GM19463 (cell line): ENCODE measurements at regions not wholly inside any gene's neighbourhood (a gene's known extent, or its start where the extent isn't known, plus 50 kb on each side); places are given as distances from the start of the nearest gene placed in this dataset.

Experiments
- ATAC-seq: cut with Tn5 transposase; IDR thresholded peaks from one replicate; pipeline ENCODE4 v1.9.1; 2021; ENCODE audit warnings: mild to moderate bottlenecking, moderate library complexity; ENCODE audit not compliant: unreplicated experiment

GRCh38 chrX:13906093-13906492, 89.2 kb upstream of the GPM6B start:
- ATAC-seq, result no peak

DNA sequence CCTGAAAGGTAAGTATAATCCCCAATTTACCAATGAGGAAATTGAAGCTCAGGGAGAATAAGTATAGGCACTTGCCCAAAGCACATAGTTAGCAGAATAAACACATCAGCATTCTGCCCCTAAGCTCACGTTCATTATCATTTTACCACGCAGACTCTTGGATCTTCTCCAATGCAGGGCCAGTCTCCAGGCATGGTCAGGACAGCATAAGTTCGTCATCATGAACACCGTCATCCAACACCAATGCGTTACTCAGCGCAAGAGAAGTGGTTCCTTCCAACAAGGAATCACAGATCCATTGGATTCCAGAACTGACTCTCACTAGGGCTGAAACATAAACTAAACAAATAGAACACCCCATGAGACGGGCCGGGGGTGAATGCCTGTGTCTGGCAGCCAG, 86.5 kb upstream of the GPM6B start:
- no peak for ATAC-seq

- no peak for ATAC-seq
Measured at GRCh38 chrX:13902406-13902805, 85.5 kb upstream of the GPM6B start.

- no peak for ATAC-seq
Measured at GRCh38 chrX:13901354-13901753, 84.5 kb upstream of the GPM6B start.

GRCh38 chrX:13900351-13900750, 83.5 kb upstream of the GPM6B start:
- ATAC-seq, result no peak

DNA sequence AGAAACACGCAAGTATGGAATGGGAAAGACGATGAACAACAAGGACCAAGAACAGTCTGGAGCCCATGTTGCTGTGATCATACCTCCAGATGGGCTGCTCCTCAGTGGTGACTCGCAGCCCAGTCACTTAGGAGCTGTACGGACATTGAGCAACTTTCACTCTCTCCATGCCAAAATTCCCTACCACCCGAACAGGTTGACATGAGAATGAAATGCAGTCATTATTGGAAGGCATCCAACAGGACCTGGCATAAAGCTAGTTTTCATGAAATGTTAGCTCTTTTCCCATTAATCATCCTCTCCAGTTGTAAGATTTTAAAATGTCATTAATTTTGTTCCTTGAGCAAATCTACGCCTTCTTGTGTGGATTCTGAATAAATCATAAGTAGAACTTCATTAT, 82.7 kb upstream of the GPM6B start:
- no peak for ATAC-seq

DNA sequence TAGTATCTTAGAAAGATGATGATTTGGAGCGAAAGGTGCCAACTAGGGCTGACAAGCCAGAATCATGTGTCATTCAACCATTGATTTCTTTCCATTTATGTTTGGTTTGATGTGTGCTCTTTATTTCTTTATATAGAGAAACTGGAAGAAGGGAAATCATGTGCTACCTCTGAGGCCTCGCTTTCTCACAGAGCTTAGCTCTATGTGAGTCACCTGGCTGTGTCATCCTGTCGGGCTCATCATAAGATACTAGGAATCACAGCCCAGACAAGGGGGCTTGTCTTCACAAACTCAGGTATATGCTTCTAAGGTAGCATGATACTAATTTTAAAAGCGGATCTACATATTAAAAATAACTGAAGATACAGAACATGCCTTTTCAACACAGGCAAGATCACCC, 81.7 kb upstream of the GPM6B start:
- no peak for ATAC-seq

- ATAC-seq, result peak; percentile 83
Measured at GRCh38 chrX:13898083-13898482, 81.2 kb upstream of the GPM6B start.

- ATAC-seq, result no peak
Measured at GRCh38 chrX:13897566-13897965, 80.7 kb upstream of the GPM6B start.

- ATAC-seq, result no peak
Measured at GRCh38 chrX:13894888-13895565, 78.1 kb upstream of the GPM6B start.

DNA sequence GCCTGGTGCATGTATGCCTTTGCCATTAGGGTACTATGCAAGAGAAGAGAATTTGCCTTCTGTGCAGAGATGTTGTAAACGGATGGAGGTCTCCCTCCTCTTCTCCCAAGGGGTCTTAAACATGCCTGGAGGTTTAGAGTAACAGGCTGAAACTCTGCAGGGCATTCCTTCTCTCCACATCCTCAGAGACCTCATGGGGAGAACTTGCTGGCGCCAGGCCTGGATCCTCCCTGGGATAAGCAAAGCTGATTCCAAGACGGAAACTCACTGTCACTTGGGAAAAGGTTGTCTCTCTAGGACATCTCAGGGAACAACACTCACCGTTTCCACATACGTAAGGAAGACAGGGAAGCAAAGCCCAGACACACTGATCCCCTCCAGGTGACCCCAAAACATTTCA, 76.9 kb upstream of the GPM6B start:
- ATAC-seq, result no peak

DNA sequence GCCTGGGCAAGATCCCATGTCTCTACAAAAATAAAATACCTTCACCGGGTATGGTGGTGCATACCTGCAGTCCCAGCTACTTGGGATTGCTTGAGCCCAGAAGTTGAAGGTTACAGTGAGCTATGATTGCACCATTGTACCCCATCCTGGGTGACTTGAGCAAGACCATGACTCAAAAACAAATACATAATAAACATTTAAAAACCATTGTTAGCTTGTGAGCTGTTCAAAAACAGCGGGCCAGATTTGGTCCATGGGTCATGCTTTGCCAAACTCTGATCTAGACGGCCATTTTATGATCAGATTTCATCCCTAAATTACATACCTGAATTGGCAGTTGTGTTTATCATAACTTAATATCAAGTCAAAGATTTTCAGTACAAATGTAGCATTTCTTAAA, 76.0 kb upstream of the GPM6B start:
- no peak for ATAC-seq

DNA sequence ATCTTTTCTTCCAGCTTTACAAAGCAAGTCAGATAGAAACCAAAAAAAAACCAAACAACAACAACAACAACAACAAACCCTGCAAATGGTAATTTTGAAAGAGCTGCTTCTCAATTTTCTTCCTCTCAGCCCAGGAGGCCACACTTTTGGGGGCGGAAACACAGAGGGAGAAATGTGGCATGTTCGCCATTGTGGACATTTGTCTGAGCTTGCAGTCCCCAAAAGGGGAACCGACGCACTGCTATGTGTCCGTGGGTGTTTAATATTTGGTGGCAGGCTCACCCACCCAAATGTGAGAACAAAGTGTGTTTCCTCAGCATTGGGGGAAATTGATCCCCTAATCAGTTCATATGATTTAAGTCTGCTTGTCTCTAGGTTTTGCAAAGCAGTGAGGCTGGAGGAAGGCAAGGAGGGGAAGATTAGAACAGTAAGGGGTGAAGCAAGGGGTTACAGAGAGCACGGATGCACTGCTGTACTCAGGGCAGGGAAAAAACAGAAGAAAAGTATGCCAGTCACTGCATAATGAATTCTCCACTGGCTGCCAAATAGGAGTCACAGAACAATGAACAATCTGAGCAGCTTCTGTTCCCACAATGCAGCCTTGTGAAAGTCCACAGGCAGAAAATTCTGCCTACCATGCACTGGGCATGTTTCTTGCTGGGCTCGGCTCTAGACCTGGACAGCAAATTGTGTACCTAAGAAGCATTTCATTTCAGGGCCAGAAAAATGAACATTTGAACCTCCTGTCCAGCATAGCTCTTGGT, 74.7 kb upstream of the GPM6B start:
- no peak for ATAC-seq

- ATAC-seq, result no peak
Measured at GRCh38 chrX:13890806-13891205, 73.9 kb upstream of the GPM6B start.

DNA sequence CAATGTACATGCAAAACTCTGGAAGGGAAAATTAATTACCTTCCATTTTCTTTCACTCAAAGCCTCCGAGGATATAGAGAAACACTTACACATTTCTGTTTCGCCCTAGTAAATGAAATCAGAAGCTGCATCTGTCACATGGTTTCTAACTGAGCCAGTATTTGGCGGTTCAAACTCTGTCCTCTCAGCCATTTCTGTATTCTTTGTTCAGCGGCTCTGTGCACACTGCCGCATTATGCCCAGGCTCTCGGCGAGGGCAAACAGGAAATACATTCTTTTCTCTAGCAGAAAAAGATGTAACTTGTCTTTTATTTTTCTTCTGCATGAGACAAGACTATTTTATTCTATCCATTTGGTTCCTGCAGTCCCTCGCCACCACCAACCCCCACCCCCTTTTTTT, 71.4 kb upstream of the GPM6B start:
- no peak for ATAC-seq

DNA sequence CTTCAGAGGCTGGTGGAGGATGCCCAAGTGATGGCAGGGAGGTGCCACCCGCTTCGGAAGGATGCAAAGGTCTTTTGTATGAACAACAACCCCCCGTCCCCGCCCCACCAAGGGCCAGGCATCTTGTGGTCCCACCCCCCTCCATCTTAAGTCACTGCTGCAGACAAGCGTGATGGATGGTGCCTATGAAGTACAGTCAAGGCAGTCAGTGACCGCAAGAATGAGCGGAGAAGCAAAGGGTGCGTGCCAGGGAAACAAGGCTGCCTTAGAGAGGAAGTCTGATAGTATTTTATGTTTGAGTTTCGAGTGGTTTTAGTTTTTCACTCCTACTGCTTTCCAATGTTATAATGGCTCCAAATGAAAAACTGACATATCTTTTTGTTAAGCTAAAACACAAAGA, 68.7 kb upstream of the GPM6B start:
- no peak for ATAC-seq

DNA sequence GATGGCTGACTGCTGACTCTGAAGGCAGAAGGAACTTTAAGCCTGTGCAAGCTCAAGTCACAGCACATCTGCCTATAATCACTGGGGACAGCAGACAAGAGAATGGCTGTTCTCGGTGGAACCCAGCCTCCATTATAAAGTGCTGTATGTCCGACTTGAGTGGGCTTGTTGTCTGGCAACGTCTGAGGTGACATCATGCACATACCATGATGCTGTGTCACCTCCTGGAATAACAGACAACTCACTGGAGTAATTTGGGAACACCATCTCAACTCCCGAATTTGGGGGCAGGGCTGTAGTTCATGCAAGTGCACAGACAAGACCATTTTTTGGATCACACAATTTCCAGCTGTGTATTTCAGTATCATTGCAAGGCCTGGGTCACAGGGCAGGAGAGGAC, 59.8 kb upstream of the GPM6B start:
- no peak for ATAC-seq

- no peak for ATAC-seq
Measured at GRCh38 chrX:13875572-13875971, 58.7 kb upstream of the GPM6B start.

DNA sequence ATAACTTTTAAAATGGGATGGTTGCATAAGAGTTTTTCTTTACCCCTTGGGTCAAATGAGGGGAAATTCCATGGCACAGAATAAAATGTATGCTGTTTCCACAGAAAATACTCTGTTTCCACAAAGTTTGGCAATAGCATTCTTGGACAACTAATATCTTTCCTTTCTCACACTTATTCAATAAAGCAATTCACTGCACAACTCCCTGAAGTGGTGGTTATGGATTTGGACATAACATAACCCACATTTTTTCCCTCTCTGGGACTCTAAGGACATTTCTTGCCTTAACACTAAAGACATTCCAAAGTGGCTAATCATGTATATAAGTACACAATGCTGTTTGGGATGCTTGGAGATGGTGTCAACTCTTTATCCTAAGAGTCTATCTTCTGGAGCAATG, 51.7 kb upstream of the GPM6B start:
- ATAC-seq, result no peak
